T-cell (primary cell): ENCODE measurements at regions not wholly inside any gene's neighbourhood (a gene's known extent, or its start where the extent isn't known, plus 50 kb on each side); places are given as distances from the start of the nearest gene placed in this dataset.
A peak's percentile ranks its signal among the peaks of the same experiment; 100 is the strongest.
"Not testable (repeated sequence)": the region's sequence is repeated elsewhere in the genome, so short reads cannot be mapped to it uniquely, and the experiment has no call there.

Experiments used
- ATAC-seq, 4 experiments: fragments of 200-7000 bp in 3 of 4; fragments of 150-1000 bp in 1 of 4; cut with Tn5 transposase; replicated peaks in 1 of 4; 1 replicate in 3 of 4; 2 replicates in 1 of 4; pipeline ENCODE4 v1.10.0; 2021; ENCODE audit warnings: moderate library complexity in 3 of 4, mild to moderate bottlenecking in 2 of 4, moderate number of reproducible peaks in 1 of 4
- CTCF ChIA-PET, 2 donors: fragments of 300-600 bp; sonication (Branson Sonifier 250); formaldehyde crosslinking; loops; one replicate each; lab custom pipeline; 2022; ENCODE audit warnings: antibody characterized with exemption in 2 of 2; lab: Charles Lee
- POLR2A ChIA-PET, 2 donors: fragments of 300-600 bp; sonication (Branson Sonifier 250); formaldehyde crosslinking; loops; one replicate each; lab custom pipeline; 2022; ENCODE audit warnings: antibody characterized with exemption in 2 of 2; lab: Charles Lee
- DNase-seq, 35 experiments: peaks; one replicate each; pipeline versions ENCODE4 v3.0.0 to v3.0.0-alpha.2; 2013 to 2023
- H3K27ac ChIP-seq: one replicate; pipeline ENCODE4 v1.5.1; 2013; ENCODE audit warnings: low read length
- H3K27me3 ChIP-seq, 2 experiments: replicated peaks in 1 of 2; 1 replicate in 1 of 2; 2 replicates in 1 of 2; pipeline versions ENCODE4 v1.6.1 to v1.7.0; 2013; ENCODE audit warnings: low read length in 1 of 2, mixed read lengths in 1 of 2; ENCODE audit not compliant: control insufficient read depth in 2 of 2, insufficient read depth in 2 of 2; ENCODE audit errors: extremely low read depth in 1 of 2
- H3K36me3 ChIP-seq, 2 donors: 1 replicate in 1 of 2; 2 replicates in 1 of 2; pipeline versions ENCODE4 v1.6.1 to v1.7.0; 2013; ENCODE audit warnings: low read length in 1 of 2; ENCODE audit not compliant: control insufficient read depth in 2 of 2, insufficient read depth in 1 of 2; ENCODE audit errors: extremely low read depth in 1 of 2
- H3K4me1 ChIP-seq, 2 experiments: 1 replicate in 1 of 2; 2 replicates in 1 of 2; pipeline versions ENCODE4 v1.6.1 to v1.7.0; 2013; ENCODE audit warnings: low read length in 2 of 2, mixed read lengths in 1 of 2; ENCODE audit not compliant: insufficient read depth in 2 of 2, control insufficient read depth in 1 of 2; ENCODE audit errors: extremely low read depth in 1 of 2
- H3K4me3 ChIP-seq, 2 donors: 1 replicate in 1 of 2; 2 replicates in 1 of 2; pipeline versions ENCODE4 v1.5.1 to v1.7.0; 2013; ENCODE audit warnings: mild to moderate bottlenecking in 2 of 2, low read length in 1 of 2, moderate library complexity in 1 of 2; ENCODE audit not compliant: control insufficient read depth in 1 of 2; ENCODE audit errors: extremely low read depth in 1 of 2
- H3K9me3 ChIP-seq: 2 replicates; pipeline ENCODE4 v1.7.0; 2013
- H3K27ac Mint-ChIP-seq, 2 donors: one replicate each; pipeline ENCODE4 v1.8.0; 2020 to 2021; ENCODE audit warnings: mild to moderate bottlenecking in 2 of 2, mixed read lengths in 2 of 2
- H3K27me3 Mint-ChIP-seq, 2 donors: one replicate each; pipeline ENCODE4 v1.8.0; 2021 to 2022; ENCODE audit warnings: mixed read lengths in 2 of 2
- H3K36me3 Mint-ChIP-seq: one replicate; pipeline ENCODE4 v1.8.0; 2021; ENCODE audit warnings: mixed read lengths
- H3K4me1 Mint-ChIP-seq, 3 donors: one replicate each; pipeline ENCODE4 v1.8.0; 2020 to 2022; ENCODE audit warnings: mixed read lengths in 3 of 3, mild to moderate bottlenecking in 1 of 3
- H3K4me3 Mint-ChIP-seq, 3 donors: one replicate each; pipeline ENCODE4 v1.8.0; 2020 to 2022; ENCODE audit warnings: mild to moderate bottlenecking in 3 of 3, mixed read lengths in 3 of 3, moderate library complexity in 3 of 3
- H3K9me3 Mint-ChIP-seq, 3 donors: one replicate each; pipeline ENCODE4 v1.8.0; 2020 to 2022; ENCODE audit warnings: mixed read lengths in 3 of 3
- WGBS: methylation state at CpG from one replicate; pipeline ENCODE4 v1.1.5; 2013; ENCODE audit warnings: missing lambda C conversion rate; ENCODE audit not compliant: insufficient coverage; 5-methylcytosine and 5-hydroxymethylcytosine counted together

GRCh38 chr12:92396647-92397252 lies 251.1 kb upstream of the BTG1 start:
- Mint-ChIP-seq H3K27ac (peak overlapping the region; percentile 95 to 96), H3K4me1 (peaks cover 96 to 99% (median 98%) of the 10 kb centered on the region in 3 donors), H3K9me3 (peaks cover 2 to 19% (median 8%) of the 10 kb centered on the region in 3 donors), H3K4me3 (peak overlapping the region in 1 of 3 donors; percentile 60), H3K36me3 (peaks cover 16% of the 10 kb centered on the region), H3K27me3 (no peaks in the 10 kb centered on the region)
- CTCF ChIA-PET: interaction anchor here in 1 of 2 donors (0.5 kb wide), 1 partner anchor 89 kb away, joined by 9 read pairs; no protein-coding TSS in a partner anchor
- no peak for ATAC-seq
- no peak for DNase-seq
- Histone ChIP-seq H3K36me3 (peaks cover 0 to 4% of the 10 kb centered on the region in 2 donors), H3K4me3 (no peak overlapping the region), H3K4me1 (peaks cover 62% of the 10 kb centered on the region in 2 experiments), H3K27ac (peak overlapping the region; percentile 81), H3K27me3 (no peaks in the 10 kb centered on the region), H3K9me3 (no peaks in the 10 kb centered on the region)
- POLR2A ChIA-PET: no interaction called here
- no CpG with 5 or more reads among the region's 2 CpGs for WGBS

- Mint-ChIP-seq H3K9me3 (peaks cover 2 to 15% (median 8%) of the 10 kb centered on the region in 3 donors), H3K27ac (peak overlapping the region; percentile 95 to 96), H3K4me1 (peaks cover 91 to 94% (median 92%) of the 10 kb centered on the region in 3 donors), H3K4me3 (peak overlapping the region in 1 of 3 donors; percentile 60), H3K36me3 (peaks cover 16% of the 10 kb centered on the region), H3K27me3 (no peaks in the 10 kb centered on the region)
- no peak overlapping the region for H3K4me3 ChIP-seq
- ChIA-PET CTCF (no interaction called here), POLR2A (no interaction called here)
- H3K9me3 ChIP-seq: no peaks in the 10 kb centered on the region
- H3K27ac ChIP-seq: peak overlapping the region; percentile 81
- H3K4me1 ChIP-seq: peaks cover 49 to 50% of the 10 kb centered on the region in 2 experiments
- 100% methylated on average over 1 of the region's 2 CpGs for WGBS
- peaks cover 0 to 4% of the 10 kb centered on the region in 2 donors for H3K36me3 ChIP-seq
- H3K27me3 ChIP-seq: no peaks in the 10 kb centered on the region
- no peak for DNase-seq
- no peak for ATAC-seq
Observed at GRCh38 chr12:92395322-92395721, 249.7 kb upstream of the BTG1 start.

GRCh38 chr12:92394895-92395294 lies 249.2 kb upstream of the BTG1 start:
- Histone ChIP-seq H3K4me3 (peak overlapping the region in 1 of 2 donors; percentile 3), H3K9me3 (no peaks in the 10 kb centered on the region), H3K27me3 (no peaks in the 10 kb centered on the region), H3K4me1 (peaks cover 45% of the 10 kb centered on the region in 2 experiments), H3K36me3 (peaks cover 0 to 4% of the 10 kb centered on the region in 2 donors), H3K27ac (peak overlapping the region; percentile 32)
- Mint-ChIP-seq H3K9me3 (peaks cover 2 to 15% (median 8%) of the 10 kb centered on the region in 3 donors), H3K4me3 (peak overlapping the region in 2 of 3 donors; percentile 21 to 60), H3K27me3 (no peaks in the 10 kb centered on the region), H3K27ac (peak overlapping the region; percentile 95 to 96), H3K36me3 (peaks cover 16% of the 10 kb centered on the region), H3K4me1 (peaks cover 88 to 93% (median 90%) of the 10 kb centered on the region in 3 donors)
- no CpG with 5 or more reads among the region's 1 CpG for WGBS
- ChIA-PET CTCF (no interaction called here), POLR2A (no interaction called here)
- ATAC-seq: peak in 1 of 4 experiments; percentile 18
- DNase-seq: peak in 1 of 35 experiments; percentile 38

GRCh38 chr12:92393504-92393903 lies 247.9 kb upstream of the BTG1 start:
- peak in 4 of 35 experiments; percentile 11 to 32 (median 25) for DNase-seq
- POLR2A ChIA-PET: no interaction called here
- H3K9me3 Mint-ChIP-seq: peaks cover 2 to 15% (median 8%) of the 10 kb centered on the region in 3 donors

DNA sequence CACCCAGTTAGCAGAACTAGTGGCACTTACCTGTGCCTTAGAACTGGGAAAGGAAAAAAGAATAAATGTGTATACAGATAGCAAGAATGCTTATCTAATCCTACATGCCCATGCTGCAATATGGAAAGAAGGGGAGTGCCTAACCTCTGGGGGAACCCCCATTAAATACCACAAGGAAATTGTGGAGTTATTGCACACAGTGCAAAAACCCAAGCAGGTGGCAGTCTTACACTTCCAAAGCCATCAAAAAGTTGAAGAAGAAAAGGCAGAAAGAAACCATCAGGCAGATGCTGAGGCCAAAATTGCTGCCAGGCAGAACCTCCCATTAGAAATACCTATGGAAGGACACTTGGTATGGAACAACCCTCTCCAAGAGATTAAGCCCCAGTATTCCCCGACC lies 246.1 kb upstream of the BTG1 start:
- H3K4me3 ChIP-seq, H3K36me3 ChIP-seq, CTCF ChIA-PET, ATAC-seq, H3K4me3 Mint-ChIP-seq, H3K27me3 Mint-ChIP-seq, H3K9me3 ChIP-seq, POLR2A ChIA-PET, H3K27me3 ChIP-seq, H3K27ac ChIP-seq: not testable (repeated sequence)
- no CpG with 5 or more reads among the region's 1 CpG for WGBS
- Mint-ChIP-seq H3K9me3 (peaks cover 2 to 15% (median 8%) of the 10 kb centered on the region in 3 donors), H3K27ac (peak overlapping the region; percentile 16 to 23), H3K36me3 (peaks cover 16% of the 10 kb centered on the region), H3K4me1 (peaks cover 73 to 82% (median 78%) of the 10 kb centered on the region in 3 donors)
- peak in 2 of 35 experiments; percentile 4 to 32 for DNase-seq
- H3K4me1 ChIP-seq: peaks cover 14 to 23% of the 10 kb centered on the region in 2 experiments

More at GRCh38 chr12:92393504-92393903, 247.9 kb upstream of the BTG1 start:
- H3K4me1 ChIP-seq: peaks cover 31 to 33% of the 10 kb centered on the region in 2 experiments
- no peak overlapping the region for H3K27ac ChIP-seq
- H3K4me3 Mint-ChIP-seq: peak overlapping the region in 1 of 3 donors; percentile 60
- H3K36me3 ChIP-seq: peaks cover 0 to 4% of the 10 kb centered on the region in 2 donors
- H3K4me3 ChIP-seq: no peak overlapping the region
- peaks cover 16% of the 10 kb centered on the region for H3K36me3 Mint-ChIP-seq
- no peaks in the 10 kb centered on the region for H3K27me3 ChIP-seq
- H3K27ac Mint-ChIP-seq: peak overlapping the region; percentile 95 to 96
- ATAC-seq: no peak
- H3K27me3 Mint-ChIP-seq: no peaks in the 10 kb centered on the region
- CTCF ChIA-PET: no interaction called here
- whole genome bisulfite sequencing: 100% methylated on average over 1 of the region's 7 CpGs
- no peaks in the 10 kb centered on the region for H3K9me3 ChIP-seq
- H3K4me1 Mint-ChIP-seq: peaks cover 78 to 86% (median 85%) of the 10 kb centered on the region in 3 donors

DNA sequence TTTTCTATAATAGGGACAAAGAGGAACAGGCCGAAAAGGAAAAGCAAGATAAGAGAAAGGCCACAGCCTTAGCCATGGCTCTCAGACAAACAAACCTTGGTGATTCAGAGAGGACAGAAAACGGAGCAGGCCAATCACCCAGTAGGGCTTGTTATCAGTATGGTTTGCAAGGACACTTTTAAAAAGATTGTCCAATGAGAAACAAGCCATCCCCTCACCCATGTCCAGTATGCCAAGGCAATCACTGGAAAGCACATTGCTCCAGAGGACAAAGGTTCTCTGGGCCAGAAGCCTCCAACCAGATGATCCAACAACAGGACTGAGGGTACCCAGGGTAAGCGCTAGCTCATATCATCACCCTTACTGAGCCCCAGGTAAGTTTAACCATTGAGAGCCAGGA lies 243.8 kb upstream of the BTG1 start:
- Histone ChIP-seq H3K4me3 (no peak overlapping the region), H3K36me3 (peaks cover 0 to 4% of the 10 kb centered on the region in 2 donors), H3K4me1 (peaks cover 3 to 6% of the 10 kb centered on the region in 2 experiments), H3K9me3 (no peaks in the 10 kb centered on the region), H3K27ac (no peak overlapping the region), H3K27me3 (no peaks in the 10 kb centered on the region)
- Mint-ChIP-seq H3K27ac (no peak overlapping the region), H3K27me3 (no peaks in the 10 kb centered on the region), H3K4me1 (peaks cover 55 to 69% (median 61%) of the 10 kb centered on the region in 3 donors), H3K9me3 (peaks cover 0 to 11% (median 2%) of the 10 kb centered on the region in 3 donors), H3K36me3 (peaks cover 14% of the 10 kb centered on the region), H3K4me3 (no peak overlapping the region)
- no peak for DNase-seq
- CTCF ChIA-PET: no interaction called here
- 80% methylated on average over 1 of the region's 3 CpGs for WGBS
- ATAC-seq: no peak
- POLR2A ChIA-PET: no interaction called here
